Stimulated activated CD4-positive, alpha-beta T cell treated with anti-CD3 and anti-CD28 coated beads, Interleukin-2, amount 100 ng/mL, for 48 hours (primary cell): ENCODE measurements at regions not wholly inside any gene's neighbourhood (a gene's known extent, or its start where the extent isn't known, plus 50 kb on each side); places are given as distances from the start of the nearest gene placed in this dataset.

Experiments
- DNase-seq, 2 donors: peaks; one replicate each; pipeline ENCODE4 v3.0.0-alpha.2; 2020

DNA sequence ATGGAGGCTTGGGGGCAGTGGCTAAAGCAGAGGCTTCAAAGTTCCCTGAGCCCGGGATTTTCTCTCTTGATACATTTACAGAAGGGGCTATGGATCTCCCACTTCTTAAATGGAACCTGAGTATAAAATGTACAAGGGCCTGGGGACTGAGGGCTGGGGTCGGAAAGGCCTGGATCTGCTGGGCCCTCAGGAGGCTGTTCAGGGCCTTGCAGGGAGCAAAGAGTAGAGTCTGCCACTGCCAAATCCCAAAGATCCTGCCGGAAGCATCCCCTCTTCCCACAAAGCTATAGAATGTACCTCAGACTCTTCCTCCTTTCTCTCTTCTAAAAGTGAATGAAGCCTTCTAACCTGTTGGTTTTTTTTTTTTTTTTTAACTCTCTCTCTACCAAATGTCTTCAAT, 59.8 kb upstream of the ARHGEF3 start:
- no peak for DNase-seq

DNA sequence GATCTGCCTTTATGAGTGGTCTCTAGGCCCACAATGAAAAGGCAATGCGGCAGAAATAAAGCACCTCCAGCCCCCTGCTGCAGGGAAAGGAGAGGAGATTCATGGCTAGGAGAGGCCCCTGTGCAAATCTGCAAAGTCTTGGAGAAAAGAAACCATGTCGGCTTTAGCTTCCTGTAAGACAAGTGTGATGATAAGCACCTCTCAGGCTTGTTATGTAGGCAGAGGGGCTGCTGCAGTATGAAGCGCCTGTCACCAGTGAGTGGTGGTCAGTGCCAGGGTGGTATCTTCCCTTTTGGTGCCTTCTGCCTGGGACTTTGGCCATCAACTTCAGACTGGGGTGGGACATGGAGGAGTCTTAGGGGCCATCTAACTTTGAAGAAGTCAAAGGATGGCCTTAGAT, 59.2 kb upstream of the ARHGEF3 start:
- no peak for DNase-seq

DNA sequence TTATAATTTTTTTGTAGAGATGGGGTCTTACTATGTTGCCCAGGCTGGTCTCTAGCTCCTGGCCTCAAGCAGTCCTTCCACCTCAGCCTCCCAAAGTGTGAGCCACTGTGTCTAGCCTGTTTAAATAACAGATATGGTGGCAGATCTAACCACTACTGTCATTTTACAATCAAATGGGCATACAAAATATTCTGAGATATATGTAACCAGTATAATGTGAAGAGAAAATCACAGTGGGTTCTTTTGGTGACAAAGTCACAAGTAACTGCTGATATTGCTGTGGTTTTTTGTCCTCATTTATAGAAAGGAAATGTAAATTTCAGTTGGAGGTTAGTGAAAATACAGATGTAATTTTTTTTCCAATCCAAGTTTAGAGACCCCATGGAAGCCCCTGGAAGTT, 58.6 kb upstream of the ARHGEF3 start:
- DNase-seq, result no peak

DNA sequence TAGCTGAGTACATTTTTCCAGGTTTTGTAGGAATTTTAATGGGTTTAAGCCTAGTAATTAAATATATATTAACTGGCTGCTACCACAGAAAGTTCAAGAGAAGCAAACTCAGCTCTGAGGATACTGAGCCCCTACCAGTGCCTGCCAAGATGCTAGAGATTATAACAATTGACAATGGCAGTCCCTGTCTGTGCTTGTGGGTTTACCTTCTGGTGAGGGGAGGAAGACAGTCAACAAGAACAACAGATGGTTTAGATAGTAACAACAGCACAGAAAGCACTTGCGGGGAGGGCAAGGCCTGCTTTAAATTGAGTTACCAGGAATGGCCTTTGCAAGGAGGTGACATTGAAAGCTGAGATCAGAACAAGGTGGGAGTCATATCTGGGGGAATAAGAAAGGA, 56.6 kb upstream of the ARHGEF3 start:
- no peak for DNase-seq

DNA sequence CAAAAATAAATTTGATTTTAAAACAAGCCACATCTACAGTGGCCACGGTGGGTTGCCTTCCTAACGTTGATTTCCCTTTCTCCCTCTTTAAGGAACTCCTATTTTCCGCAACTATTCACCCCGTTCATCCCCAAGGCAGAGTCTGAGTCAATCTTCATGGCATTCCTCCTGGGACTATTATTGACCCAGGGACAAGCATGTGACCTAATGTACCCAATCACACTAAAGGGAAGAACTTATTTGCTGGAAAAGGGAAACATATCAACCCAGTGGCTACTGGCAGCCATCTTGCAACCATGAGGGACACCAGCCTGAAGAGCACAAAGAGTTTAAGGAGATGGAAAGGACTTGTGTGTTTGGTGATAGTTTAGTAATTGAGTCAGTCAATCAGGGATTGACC, 55.4 kb upstream of the ARHGEF3 start:
- no peak for DNase-seq

DNA sequence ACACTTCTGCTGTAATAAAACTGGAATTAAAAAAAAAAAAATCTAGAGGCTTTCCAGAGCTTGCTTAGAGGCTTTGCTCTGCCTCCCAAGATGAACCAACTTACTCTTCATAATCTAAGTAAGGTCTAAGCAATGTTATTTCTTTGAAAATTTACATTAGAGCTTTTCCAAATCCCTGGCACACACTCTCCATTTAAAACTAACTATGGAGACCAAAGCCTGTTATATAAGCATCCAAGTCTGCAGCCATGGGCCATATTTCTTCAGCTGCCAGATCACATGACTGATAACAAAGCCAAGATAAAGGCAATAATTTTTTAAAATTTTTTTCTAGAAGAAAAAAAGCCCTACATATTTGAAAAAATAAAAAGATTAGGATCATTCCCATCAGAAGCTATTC, 55.0 kb upstream of the ARHGEF3 start:
- no peak for DNase-seq

DNA sequence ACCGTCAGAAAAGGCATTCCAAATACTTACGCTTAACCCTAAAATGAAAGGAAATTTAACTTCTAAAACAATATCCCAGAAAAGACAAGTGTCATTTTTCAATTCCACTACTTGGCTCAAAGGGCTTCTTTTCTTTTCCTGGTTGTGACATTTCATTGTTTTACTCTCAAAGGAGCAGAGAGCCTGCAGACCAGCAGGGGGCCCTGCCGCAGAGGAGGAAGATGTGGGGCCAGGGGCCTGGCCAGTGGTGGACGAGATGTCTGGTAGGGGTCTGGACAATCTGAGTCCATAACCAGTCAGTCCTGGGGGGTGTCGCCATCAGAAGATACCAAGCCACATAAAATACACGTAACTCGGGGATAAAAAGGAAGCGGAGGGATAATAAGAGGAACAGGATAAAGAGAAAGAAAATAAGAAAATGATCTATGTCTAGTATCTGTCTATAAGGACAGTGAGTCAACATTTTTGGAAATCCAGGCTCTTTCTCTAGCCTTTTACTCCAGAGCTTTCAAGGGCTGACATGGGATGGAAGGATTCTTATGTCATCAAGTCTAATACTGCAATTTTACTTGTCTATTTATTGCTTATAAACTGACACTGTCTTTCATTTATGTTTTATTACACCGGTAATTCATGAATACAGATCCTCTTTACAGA, 54.2 kb upstream of the ARHGEF3 start:
- DNase-seq, result peak; percentile 30 to 52

DNA sequence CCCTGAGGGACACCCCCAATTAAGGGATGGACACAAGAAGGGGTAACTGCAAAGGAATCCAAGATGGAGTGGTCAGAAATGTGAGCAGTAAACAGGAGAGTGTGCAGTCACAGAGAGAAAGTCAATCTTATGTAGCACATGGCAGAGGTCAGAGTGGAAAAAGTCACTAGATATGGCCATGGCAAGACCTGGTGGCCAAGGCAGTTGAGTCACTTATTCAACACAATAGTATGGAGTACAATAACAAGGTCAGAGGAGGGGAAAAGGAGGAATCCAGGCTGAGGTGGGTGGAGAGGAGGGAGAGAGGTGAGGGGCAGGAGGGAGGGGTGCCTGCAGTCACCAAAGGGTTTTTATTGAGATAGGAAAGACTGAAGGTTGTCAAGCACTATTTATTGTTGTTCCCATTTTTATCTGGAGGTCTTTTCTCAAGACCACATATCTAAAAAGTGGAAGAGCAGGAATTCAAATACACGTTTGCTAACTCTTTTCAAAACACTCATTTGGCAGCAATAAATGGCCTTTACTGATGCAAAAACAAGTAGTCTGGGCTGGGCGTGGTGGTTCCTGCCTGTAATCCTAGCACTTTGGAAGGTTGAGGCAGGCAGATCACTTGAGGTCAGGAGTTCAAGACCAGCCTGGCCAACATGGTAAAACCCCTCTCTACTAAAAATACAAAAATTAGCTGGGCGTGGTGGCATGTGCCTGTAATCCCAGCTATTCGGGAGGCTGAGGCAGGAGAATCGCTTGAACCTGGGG, 53.3 kb upstream of the ARHGEF3 start:
- DNase-seq, result no peak

DNA sequence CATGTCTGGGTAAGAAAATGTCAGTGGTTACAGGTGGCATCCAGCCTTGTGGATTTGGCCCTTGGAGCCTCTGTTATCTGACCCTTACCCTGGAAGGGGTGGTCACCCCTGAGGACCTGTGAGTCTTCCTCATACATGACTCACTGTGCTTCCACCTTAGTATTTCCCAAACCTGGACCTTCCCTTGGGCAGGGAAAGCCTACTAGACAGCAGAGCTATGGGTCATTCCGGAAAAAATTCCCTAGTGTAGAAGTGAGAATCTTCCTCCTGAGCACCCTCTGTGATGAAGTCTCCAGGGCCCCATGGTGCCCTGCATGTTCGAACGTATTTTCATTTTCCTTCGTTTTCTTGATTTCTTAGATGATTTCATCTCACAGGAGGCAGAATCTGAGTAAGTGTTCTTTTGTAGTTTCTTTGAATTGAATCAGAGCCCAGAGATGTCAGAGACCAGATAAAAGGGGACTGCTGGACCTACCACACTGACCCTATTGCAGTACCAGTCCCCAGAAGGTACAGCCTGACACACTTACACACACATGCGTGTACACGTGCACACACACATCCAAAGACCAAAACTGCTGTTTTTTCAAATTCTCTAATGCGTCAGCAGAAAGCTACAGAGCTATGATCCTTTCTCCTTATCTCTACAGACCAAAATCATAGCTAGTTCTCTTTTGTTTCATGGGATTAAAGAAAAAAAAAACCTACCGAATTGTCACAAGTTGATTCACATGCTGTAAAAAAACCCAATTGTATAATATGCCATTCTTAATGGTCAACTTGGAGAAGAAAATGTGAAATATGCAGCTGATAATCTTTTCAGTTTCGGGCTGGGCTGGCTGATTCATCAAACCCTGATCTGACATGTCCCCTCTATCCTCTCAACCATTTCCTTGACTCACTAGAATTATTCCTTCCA, 50.5 kb upstream of the ARHGEF3 start:
- no peak for DNase-seq
